Gastroesophageal sphincter (tissue), 4 donors: ENCODE measurements at regions not wholly inside any gene's neighbourhood (a gene's known extent, or its start where the extent isn't known, plus 50 kb on each side); places are given as distances from the start of the nearest gene placed in this dataset.

Experiments
- ATAC-seq: fragments of 150-250 bp; one replicate; pipeline ENCODE4 v1.9.1; 2016; ENCODE audit warnings: mild to moderate bottlenecking, moderate library complexity
- H3K27ac ChIP-seq, 4 donors: fragments of 200-600 bp; sonication (generic) in 3 of 4; 1 replicate in 3 of 4; 2 replicates in 1 of 4; pipeline ENCODE4 v1.5.1; 2016 to 2019
- H3K27me3 ChIP-seq: fragments of 200-600 bp; sonication (generic); one replicate; pipeline ENCODE4 v1.5.1; 2019
- H3K36me3 ChIP-seq, 2 donors: fragments of 200-600 bp; sonication (generic); one replicate each; pipeline ENCODE4 v1.5.1; 2019; ENCODE audit warnings: control low read depth in 1 of 2
- H3K4me1 ChIP-seq, 3 donors: fragments of 200-600 bp; sonication (generic); 1 replicate in 2 of 3; 2 replicates in 1 of 3; pipeline ENCODE4 v1.5.1; 2016 to 2019; ENCODE audit warnings: control low read depth in 2 of 3
- H3K4me3 ChIP-seq, 2 donors: fragments of 200-600 bp; sonication (generic); one replicate each; pipeline ENCODE4 v1.5.1; 2019; ENCODE audit warnings: mild to moderate bottlenecking in 1 of 2, moderate library complexity in 1 of 2
- H3K9me3 ChIP-seq, 3 donors: fragments of 200-600 bp; sonication (generic); one replicate each; pipeline ENCODE4 v1.5.1; 2017 to 2019; ENCODE audit warnings: control low read depth in 2 of 3
- CTCF ChIP-seq, 4 experiments: fragments of 200-600 bp in 2 of 4; fragments of 450-650 bp in 2 of 4; sonication (generic) in 1 of 4; IDR thresholded peaks; one replicate each; pipeline ENCODE4 v1.5.1; 2017 to 2019; ENCODE audit warnings: antibody characterized with exemption in 4 of 4, mild to moderate bottlenecking in 2 of 4, moderate library complexity in 2 of 4
- EP300 ChIP-seq: sonication (generic); formaldehyde crosslinking; IDR thresholded peaks from one replicate; pipeline ENCODE4 v1.6.1; 2017; ENCODE audit warnings: antibody characterized with exemption, mild to moderate bottlenecking
- POLR2A ChIP-seq, 2 donors: fragments of 450-650 bp; IDR thresholded peaks; one replicate each; pipeline ENCODE4 v1.6.1; 2017; ENCODE audit warnings: antibody characterized with exemption in 2 of 2, mild to moderate bottlenecking in 2 of 2, moderate library complexity in 1 of 2
- POLR2AphosphoS5 ChIP-seq: sonication (generic); formaldehyde crosslinking; IDR thresholded peaks from one replicate; pipeline ENCODE4 v1.6.1; 2017; ENCODE audit warnings: antibody characterized with exemption
- WGBS, 2 donors: methylation state at CpG; one replicate each; pipeline ENCODE4 v1.1.5; 2018; ENCODE audit warnings: low coverage in 1 of 2; 5-methylcytosine and 5-hydroxymethylcytosine counted together

GRCh38 chr5:155969537-155969936, 357.4 kb upstream of the SGCD start:
- H3K27me3 ChIP-seq: no peaks in the 10 kb centered on the region
- TF ChIP-seq CTCF (IDR thresholded peaks at IDR 0.05) (no peak), EP300 (no peak), POLR2A (IDR thresholded peaks at IDR 0.05) (no peak), POLR2AphosphoS5 (no peak)
- H3K36me3 ChIP-seq: no peaks in the 10 kb centered on the region
- H3K4me3 ChIP-seq: no peak overlapping the region
- H3K4me1 ChIP-seq: no peaks in the 10 kb centered on the region
- no peak overlapping the region for H3K27ac ChIP-seq
- no peak for ATAC-seq
- WGBS, 2 donors: 87 to 92% methylated on average over 5 of the region's 5 CpGs
- H3K9me3 ChIP-seq: peaks cover 0 to 3% (median 0%) of the 10 kb centered on the region in 3 donors

GRCh38 chr5:155974369-155974768, 352.6 kb upstream of the SGCD start:
- no peak for ATAC-seq
- no peak overlapping the region for H3K27ac ChIP-seq
- 100% methylated on average over 1 of the region's 2 CpGs for WGBS, 2 donors

GRCh38 chr5:155978850-155979249, 348.1 kb upstream of the SGCD start:
- no peaks in the 10 kb centered on the region for H3K4me1 ChIP-seq
- ATAC-seq: no peak
- H3K36me3 ChIP-seq: no peaks in the 10 kb centered on the region
- no peak overlapping the region for H3K4me3 ChIP-seq
- H3K27ac ChIP-seq: no peak overlapping the region
- TF ChIP-seq CTCF (IDR thresholded peaks at IDR 0.05): no peak
- no peak for TF ChIP-seq POLR2A (IDR thresholded peaks at IDR 0.05)
- TF ChIP-seq EP300: no peak
- no peak for TF ChIP-seq POLR2AphosphoS5
- no peaks in the 10 kb centered on the region for H3K27me3 ChIP-seq
- 60 to 83% methylated on average over 2 to 3 of the region's 3 CpGs for WGBS, 2 donors
- no peaks in the 10 kb centered on the region for H3K9me3 ChIP-seq

More at GRCh38 chr5:155974369-155974768, 352.6 kb upstream of the SGCD start:
- Histone ChIP-seq H3K4me1 (no peaks in the 10 kb centered on the region), H3K9me3 (no peaks in the 10 kb centered on the region), H3K4me3 (no peak overlapping the region), H3K36me3 (no peaks in the 10 kb centered on the region), H3K27me3 (no peaks in the 10 kb centered on the region)
- TF ChIP-seq POLR2AphosphoS5: no peak
- no peak for TF ChIP-seq CTCF (IDR thresholded peaks at IDR 0.05)
- no peak for TF ChIP-seq EP300
- TF ChIP-seq POLR2A (IDR thresholded peaks at IDR 0.05): no peak

GRCh38 chr5:155982354-155982753, 344.6 kb upstream of the SGCD start:
- H3K27ac ChIP-seq: no peak overlapping the region
- no peaks in the 10 kb centered on the region for H3K4me1 ChIP-seq
- 7 to 53% methylated on average over 1 to 2 of the region's 3 CpGs for WGBS, 2 donors
- H3K9me3 ChIP-seq: no peaks in the 10 kb centered on the region
- H3K4me3 ChIP-seq: no peak overlapping the region
- no peak for ATAC-seq
- H3K27me3 ChIP-seq: no peaks in the 10 kb centered on the region
- H3K36me3 ChIP-seq: no peaks in the 10 kb centered on the region
- TF ChIP-seq EP300 (no peak), POLR2A (IDR thresholded peaks at IDR 0.05) (no peak), CTCF (IDR thresholded peaks at IDR 0.05) (no peak), POLR2AphosphoS5 (no peak)

GRCh38 chr5:155983954-155984353, 343.0 kb upstream of the SGCD start:
- no peaks in the 10 kb centered on the region for H3K4me1 ChIP-seq
- no peak for ATAC-seq
- no peak overlapping the region for H3K4me3 ChIP-seq
- no peaks in the 10 kb centered on the region for H3K27me3 ChIP-seq
- no peak overlapping the region for H3K27ac ChIP-seq
- WGBS, 2 donors: 64 to 70% methylated on average over 2 to 3 of the region's 3 CpGs
- H3K36me3 ChIP-seq: no peaks in the 10 kb centered on the region
- TF ChIP-seq CTCF (IDR thresholded peaks at IDR 0.05) (no peak), POLR2A (IDR thresholded peaks at IDR 0.05) (no peak), POLR2AphosphoS5 (no peak), EP300 (no peak)
- H3K9me3 ChIP-seq: no peaks in the 10 kb centered on the region
